ENCODE measurements at regions not wholly inside any gene's neighbourhood (a gene's known extent, or its start where the extent isn't known, plus 50 kb on each side); places are given as distances from the start of the nearest gene placed in this dataset.

GRCh38 chr2:220002699-220003098 is 375.3 kb downstream of the SLC4A3 start:
- H3K4me3 ChIP-seq (ENCODE audit: low read depth, low read length): no peak overlapping the region
- no peak for DNase-seq (ENCODE audit: low read depth)
- no peak for TF ChIP-seq CTCF (IDR thresholded peaks at IDR 0.05; ENCODE audit: low read depth, low read length, missing control alignments)

GRCh38 chr2:220005362-220005761 is 377.9 kb downstream of the SLC4A3 start:
- TF ChIP-seq CTCF (IDR thresholded peaks at IDR 0.05; ENCODE audit: low read depth, low read length, missing control alignments): no peak
- DNase-seq (ENCODE audit: low read depth): no peak
- no peak overlapping the region for H3K4me3 ChIP-seq (ENCODE audit: low read depth, low read length)

- DNase-seq (ENCODE audit: low read depth): no peak
Measured at GRCh38 chr2:220006152-220006621, 378.8 kb downstream of the SLC4A3 start.

GRCh38 chr2:220011859-220012258 is 384.4 kb downstream of the SLC4A3 start:
- no peak for TF ChIP-seq CTCF (IDR thresholded peaks at IDR 0.05; ENCODE audit: low read depth, low read length, missing control alignments)
- no peak overlapping the region for H3K4me3 ChIP-seq (ENCODE audit: low read depth, low read length)
- no peak for DNase-seq (ENCODE audit: low read depth)

More at GRCh38 chr2:220006152-220006621, 378.8 kb downstream of the SLC4A3 start:
- no peak for TF ChIP-seq CTCF (IDR thresholded peaks at IDR 0.05; ENCODE audit: low read depth, low read length, missing control alignments)
- H3K4me3 ChIP-seq (ENCODE audit: low read depth, low read length): no peak overlapping the region

GRCh38 chr2:220014961-220015360 is 387.5 kb downstream of the SLC4A3 start:
- no peak for DNase-seq (ENCODE audit: low read depth)
- TF ChIP-seq CTCF (IDR thresholded peaks at IDR 0.05; ENCODE audit: low read depth, low read length, missing control alignments): no peak
- no peak overlapping the region for H3K4me3 ChIP-seq (ENCODE audit: low read depth, low read length)

GRCh38 chr2:220015576-220015975 is 388.1 kb downstream of the SLC4A3 start:
- H3K4me3 ChIP-seq (ENCODE audit: low read depth, low read length): no peak overlapping the region
- DNase-seq (ENCODE audit: low read depth): no peak
- TF ChIP-seq CTCF (IDR thresholded peaks at IDR 0.05; ENCODE audit: low read depth, low read length, missing control alignments): no peak

- TF ChIP-seq CTCF (IDR thresholded peaks at IDR 0.05; ENCODE audit: low read depth, low read length, missing control alignments): no peak
Measured at GRCh38 chr2:220025207-220025606, 397.8 kb downstream of the SLC4A3 start.

More at GRCh38 chr2:220025207-220025606, 397.8 kb downstream of the SLC4A3 start:
- no peak overlapping the region for H3K4me3 ChIP-seq (ENCODE audit: low read depth, low read length)
- no peak for DNase-seq (ENCODE audit: low read depth)
